H9 (cell line): ENCODE measurements at regions not wholly inside any gene's neighbourhood (a gene's known extent, or its start where the extent isn't known, plus 50 kb on each side); places are given as distances from the start of the nearest gene placed in this dataset.

Source experiments
- DNase-seq: peaks from one replicate; pipeline ENCODE4 v3.0.0-alpha.2; 2017
- H2AFZ ChIP-seq: one replicate; pipeline ENCODE4 v1.6.1; 2013; ENCODE audit warnings: mild to moderate bottlenecking, low read length, control low read depth, moderate library complexity
- H2AK5ac ChIP-seq: 2 replicates; pipeline ENCODE4 v1.6.1; 2013; ENCODE audit warnings: low read length, control low read depth, mixed read lengths; ENCODE audit not compliant: insufficient read length
- H2BK120ac ChIP-seq: one replicate; pipeline ENCODE4 v1.6.1; 2013; ENCODE audit warnings: low read depth, mild to moderate bottlenecking, low read length, control low read depth, inconsistent platforms; ENCODE audit not compliant: poor library complexity, severe bottlenecking
- H2BK12ac ChIP-seq: 2 replicates; pipeline ENCODE4 v1.6.1; 2013; ENCODE audit warnings: low read length, control low read depth, mixed read lengths, low read depth; ENCODE audit not compliant: insufficient read length
- H2BK15ac ChIP-seq: 2 replicates; pipeline ENCODE4 v1.6.1; 2013; ENCODE audit warnings: low read depth, low read length, control low read depth
- H2BK20ac ChIP-seq: one replicate; pipeline ENCODE4 v1.6.1; 2013; ENCODE audit warnings: low read depth, mild to moderate bottlenecking, low read length, control low read depth, inconsistent platforms; ENCODE audit not compliant: poor library complexity, severe bottlenecking
- H2BK5ac ChIP-seq: 2 replicates; pipeline ENCODE4 v1.6.1; 2013; ENCODE audit warnings: low read length, control low read depth, mixed read lengths; ENCODE audit not compliant: insufficient read length
- H3K14ac ChIP-seq: 2 replicates; pipeline ENCODE4 v1.6.1; 2013; ENCODE audit warnings: low read length, control low read depth; ENCODE audit not compliant: insufficient read depth
- H3K18ac ChIP-seq: 2 replicates; pipeline ENCODE4 v1.6.1; 2013; ENCODE audit warnings: low read depth, mild to moderate bottlenecking, mixed read lengths, low read length, control low read depth; ENCODE audit not compliant: insufficient read length
- H3K23ac ChIP-seq: 2 replicates; pipeline ENCODE4 v1.6.1; 2013; ENCODE audit warnings: low read length, control low read depth, mixed read lengths, low read depth; ENCODE audit not compliant: insufficient read length
- H3K23me2 ChIP-seq: 2 replicates; pipeline ENCODE4 v1.6.1; 2013; ENCODE audit warnings: low read depth, mild to moderate bottlenecking, mixed read lengths, low read length, control low read depth; ENCODE audit not compliant: insufficient read length, poor library complexity, severe bottlenecking
- H3K27ac ChIP-seq: 2 replicates; pipeline ENCODE4 v1.5.1; 2013; ENCODE audit warnings: low read length, control low read depth, mixed read lengths, low read depth; ENCODE audit not compliant: insufficient read length
- H3K27me3 ChIP-seq: 2 replicates; pipeline ENCODE4 v1.6.1; 2013; ENCODE audit warnings: low read length, control low read depth, inconsistent platforms; ENCODE audit not compliant: insufficient read depth
- H3K4ac ChIP-seq: 2 replicates; pipeline ENCODE4 v1.6.1; 2013; ENCODE audit warnings: low read depth, mild to moderate bottlenecking, control low read depth, inconsistent platforms, low read length, moderate library complexity
- H3K4me1 ChIP-seq: 2 replicates; pipeline ENCODE4 v1.6.1; 2013; ENCODE audit warnings: low read length, control low read depth, inconsistent platforms; ENCODE audit not compliant: insufficient read depth
- H3K4me2 ChIP-seq: 2 replicates; pipeline ENCODE4 v1.6.1; 2013; ENCODE audit warnings: low read length, control low read depth, mixed read lengths; ENCODE audit not compliant: insufficient read length, insufficient read depth
- H3K56ac ChIP-seq: 2 replicates; pipeline ENCODE4 v1.6.1; 2013; ENCODE audit warnings: low read depth, mild to moderate bottlenecking, mixed read lengths, low read length, control low read depth; ENCODE audit not compliant: insufficient read length
- H3K79me1 ChIP-seq: 2 replicates; pipeline ENCODE4 v1.6.1; 2013; ENCODE audit warnings: low read depth, mild to moderate bottlenecking, moderate library complexity, low read length, control low read depth, inconsistent platforms; ENCODE audit not compliant: insufficient read depth, poor library complexity, severe bottlenecking
- H3K79me2 ChIP-seq: 2 replicates; pipeline ENCODE4 v1.6.1; 2013; ENCODE audit warnings: low read length, control low read depth, inconsistent platforms; ENCODE audit not compliant: insufficient read depth
- H3K9ac ChIP-seq: 2 replicates; pipeline ENCODE4 v1.6.1; 2013; ENCODE audit warnings: low read length, control low read depth, mixed read lengths; ENCODE audit not compliant: insufficient read length; ENCODE audit errors: extremely low read depth
- H3K9me3 ChIP-seq: one replicate; pipeline ENCODE4 v1.6.1; 2013; ENCODE audit warnings: low read depth, low read length, inconsistent platforms; ENCODE audit not compliant: control insufficient read depth
- H3T11ph ChIP-seq: one replicate; pipeline ENCODE4 v1.6.1; 2013; ENCODE audit warnings: mild to moderate bottlenecking, low read length, control low read depth, inconsistent platforms
- H4K20me1 ChIP-seq: one replicate; pipeline ENCODE4 v1.6.1; 2013; ENCODE audit not compliant: control insufficient read depth, insufficient read length, insufficient read depth
- H4K5ac ChIP-seq: 2 replicates; pipeline ENCODE4 v1.6.1; 2013; ENCODE audit warnings: low read depth, mild to moderate bottlenecking, mixed read lengths, low read length, control low read depth; ENCODE audit not compliant: insufficient read length
- H4K8ac ChIP-seq: replicated peaks from 2 replicates; pipeline ENCODE4 v1.6.1; 2013; ENCODE audit warnings: low read length, control low read depth, mixed read lengths, low read depth; ENCODE audit not compliant: insufficient read length
- H4K91ac ChIP-seq: 2 replicates; pipeline ENCODE4 v1.6.1; 2013; ENCODE audit warnings: low read depth, mild to moderate bottlenecking, moderate library complexity, mixed read lengths, low read length, control low read depth; ENCODE audit not compliant: insufficient read length
- H3K27ac Mint-ChIP-seq, 3 experiments: 2 replicates in 2 of 3; 3 replicates in 1 of 3; pipeline ENCODE4 v1.8.0; 2020 to 2021; ENCODE audit warnings: mixed read lengths in 3 of 3, mild to moderate bottlenecking in 1 of 3, moderate library complexity in 1 of 3
- H3K27me3 Mint-ChIP-seq: 2 replicates; pipeline ENCODE4 v1.8.0; 2021; ENCODE audit warnings: low read depth, mild to moderate bottlenecking, moderate library complexity, mixed read lengths
- H3K36me3 Mint-ChIP-seq, 3 experiments: 2 replicates in 2 of 3; 3 replicates in 1 of 3; pipeline ENCODE4 v1.8.0; 2020 to 2021; ENCODE audit warnings: low read depth in 3 of 3, mixed read lengths in 3 of 3; ENCODE audit not compliant: insufficient read depth in 1 of 3
- H3K4me1 Mint-ChIP-seq, 2 experiments: 2 replicates each; pipeline ENCODE4 v1.8.0; 2020; ENCODE audit warnings: mixed read lengths in 2 of 2
- H3K4me3 Mint-ChIP-seq, 2 experiments: 2 replicates in 1 of 2; 3 replicates in 1 of 2; pipeline ENCODE4 v1.8.0; 2020 to 2021; ENCODE audit warnings: mild to moderate bottlenecking in 2 of 2, mixed read lengths in 2 of 2, moderate library complexity in 1 of 2
- H3K9me3 Mint-ChIP-seq, 2 experiments: 2 replicates in 1 of 2; 3 replicates in 1 of 2; pipeline ENCODE4 v1.8.0; 2020; ENCODE audit warnings: mild to moderate bottlenecking in 2 of 2, mixed read lengths in 2 of 2, moderate library complexity in 1 of 2
- CTCF ChIP-seq: fragments of 200-600 bp; sonication (generic); conservative IDR thresholded peaks from 3 replicates; pipeline ENCODE4 v1.8.0; 2021; ENCODE audit warnings: antibody characterized with exemption, mild to moderate bottlenecking
- WGBS: extraction: QIAGEN DNeasy Blood & Tissue Kit; methylation state at CpG from one replicate; pipeline ENCODE4 v1.1.7; 2013; ENCODE audit warnings: missing lambda C conversion rate, low lambda C conversion rate, mixed read lengths; ENCODE audit not compliant: insufficient read length; ENCODE audit errors: extremely low coverage; 5-methylcytosine and 5-hydroxymethylcytosine counted together

DNA sequence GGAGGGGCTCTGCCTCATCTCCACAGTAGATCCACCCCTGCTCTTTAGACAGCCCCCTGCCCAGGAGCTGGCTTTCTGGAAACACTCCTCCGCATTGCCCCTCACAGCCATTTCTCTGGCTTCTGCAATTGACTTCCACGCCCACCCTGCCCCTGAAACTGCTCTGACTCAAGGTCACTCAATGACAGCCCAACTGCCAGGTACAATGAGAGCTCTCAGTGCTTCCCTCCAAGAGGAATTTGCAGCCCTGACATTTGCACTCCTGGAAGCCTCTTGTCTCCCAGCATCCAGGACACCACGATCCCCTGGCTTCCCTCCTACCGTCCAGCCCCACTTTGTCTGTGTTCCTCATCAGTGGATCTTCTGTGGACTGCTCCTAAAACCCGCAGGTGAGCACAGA, 421.5 kb downstream of the SOX9 start:
- H2AFZ ChIP-seq: no peak overlapping the region
- no peaks in the 10 kb centered on the region for H3K27me3 ChIP-seq
- H2AK5ac ChIP-seq: no peak overlapping the region
- no peak overlapping the region for H3K18ac ChIP-seq
- no peak overlapping the region for H2BK15ac ChIP-seq
- Mint-ChIP-seq H3K9me3 (peaks cover 3% of the 10 kb centered on the region in 2 experiments; a peak in 3 of 5 replicates), H3K4me1 (peaks cover 18 to 19% of the 10 kb centered on the region in 2 experiments), H3K36me3 (peaks cover 0 to 10% (median 0%) of the 10 kb centered on the region in 3 experiments; a peak in 3 of 7 replicates), H3K27me3 (peaks cover 15% of the 10 kb centered on the region), H3K4me3 (no peak overlapping the region), H3K27ac (no peak overlapping the region)
- no peak overlapping the region for H3K27ac ChIP-seq
- DNase-seq: no peak
- TF ChIP-seq CTCF: no peak
- no peak overlapping the region for H4K5ac ChIP-seq
- no peak overlapping the region for H2BK12ac ChIP-seq
- H3K14ac ChIP-seq: no peak overlapping the region
- H3T11ph ChIP-seq: no peak overlapping the region
- no peak overlapping the region for H3K4me2 ChIP-seq
- no peaks in the 10 kb centered on the region for H4K20me1 ChIP-seq
- H2BK20ac ChIP-seq: no peak overlapping the region
- no peaks in the 10 kb centered on the region for H3K79me1 ChIP-seq
- no peak overlapping the region for H4K8ac ChIP-seq
- no peak overlapping the region for H3K9ac ChIP-seq
- no peak overlapping the region for H3K23ac ChIP-seq
- no peaks in the 10 kb centered on the region for H3K23me2 ChIP-seq
- WGBS: no CpG with 5 or more reads among the region's 5 CpGs
- no peaks in the 10 kb centered on the region for H3K79me2 ChIP-seq
- H3K4me1 ChIP-seq: no peaks in the 10 kb centered on the region; the same call in 1 of the 2 replicates
- H3K4ac ChIP-seq: no peak overlapping the region
- no peak overlapping the region for H3K56ac ChIP-seq
- H2BK120ac ChIP-seq: no peak overlapping the region
- H3K9me3 ChIP-seq: no peaks in the 10 kb centered on the region
- H2BK5ac ChIP-seq: no peak overlapping the region
- no peak overlapping the region for H4K91ac ChIP-seq
